Heart left ventricle (tissue), 13 donors: ENCODE measurements at regions not wholly inside any gene's neighbourhood (a gene's known extent, or its start where the extent isn't known, plus 50 kb on each side); places are given as distances from the start of the nearest gene placed in this dataset.

Experiments
- POLR2A ChIP-seq, 2 donors: fragments of 450-650 bp; IDR thresholded peaks; one replicate each; pipeline ENCODE4 v1.6.1; 2017; ENCODE audit warnings: antibody characterized with exemption in 2 of 2, mild to moderate bottlenecking in 2 of 2, moderate library complexity in 2 of 2
- TF ChIP-seq, protein P1 (sequence below), 12 donors: fragments of 200-600 bp; sonication (generic) in 4 of 12; IDR thresholded peaks; one replicate each; pipeline versions ENCODE4 v1.5.0 to v1.8.0; 2018 to 2022; ENCODE audit warnings: antibody characterized with exemption in 12 of 12, mild to moderate bottlenecking in 5 of 12
- donor health status: ischemic (EF 13 %, LVEDD 7.1; RV severe dilation, severe dysfunction).
- donor health status: DM: no; HTN: yes; CAD: no.
- donor health status: DM: no; HTN: no; CAD: no.
- donor health status: ischemic (EF 25% LVEDD 6.9; RV normal size, moderate dysfunction).
- donor health status: ischemic (EF 25% LVEDD 5.7; RV mildly dilated, moderate dysfunction).
- donor health status: ischemic (EF 35%, LVEDD 5.7; RV mildly dilated, moderate dysfunction).
- donor health status: nonischemic (EF 11% LVEDD 7.7; RV severe dilation, severe dysfunction).
- donor health status: DM: yes; HTN: yes; CAD: no.
- donor health status: PGD.
- donor health status: ischemic (EF 29% LVEDD 5.4; RV normal size, mild dysfunction).
- donor health status: nonischemic (EF 23%, LVEDD 6.1; RV moderate dilation, normal function).

DNA sequence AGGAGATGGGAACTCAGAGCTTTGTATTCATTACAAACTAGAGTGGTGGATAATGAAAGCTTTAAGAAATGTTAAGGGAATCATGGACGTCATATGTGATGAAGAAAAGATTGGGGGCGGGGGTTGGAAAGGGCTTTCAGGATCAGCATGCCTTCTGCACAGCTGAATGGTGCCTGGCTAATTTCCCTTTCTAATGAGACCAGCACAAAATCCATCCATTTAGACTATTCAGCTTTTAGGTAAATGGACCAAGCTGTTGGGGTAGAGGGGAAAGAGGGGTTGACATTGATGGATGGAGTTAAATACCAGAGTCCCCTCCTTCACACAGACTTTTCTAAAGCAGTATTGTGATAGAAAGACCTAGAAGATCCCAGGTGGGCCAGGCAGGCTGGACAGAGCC is 737.9 kb upstream of the WWC1 start:
- TF ChIP-seq, protein P1, sequence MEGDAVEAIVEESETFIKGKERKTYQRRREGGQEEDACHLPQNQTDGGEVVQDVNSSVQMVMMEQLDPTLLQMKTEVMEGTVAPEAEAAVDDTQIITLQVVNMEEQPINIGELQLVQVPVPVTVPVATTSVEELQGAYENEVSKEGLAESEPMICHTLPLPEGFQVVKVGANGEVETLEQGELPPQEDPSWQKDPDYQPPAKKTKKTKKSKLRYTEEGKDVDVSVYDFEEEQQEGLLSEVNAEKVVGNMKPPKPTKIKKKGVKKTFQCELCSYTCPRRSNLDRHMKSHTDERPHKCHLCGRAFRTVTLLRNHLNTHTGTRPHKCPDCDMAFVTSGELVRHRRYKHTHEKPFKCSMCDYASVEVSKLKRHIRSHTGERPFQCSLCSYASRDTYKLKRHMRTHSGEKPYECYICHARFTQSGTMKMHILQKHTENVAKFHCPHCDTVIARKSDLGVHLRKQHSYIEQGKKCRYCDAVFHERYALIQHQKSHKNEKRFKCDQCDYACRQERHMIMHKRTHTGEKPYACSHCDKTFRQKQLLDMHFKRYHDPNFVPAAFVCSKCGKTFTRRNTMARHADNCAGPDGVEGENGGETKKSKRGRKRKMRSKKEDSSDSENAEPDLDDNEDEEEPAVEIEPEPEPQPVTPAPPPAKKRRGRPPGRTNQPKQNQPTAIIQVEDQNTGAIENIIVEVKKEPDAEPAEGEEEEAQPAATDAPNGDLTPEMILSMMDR (IDR thresholded peaks at IDR 0.05), result no peak
- TF ChIP-seq POLR2A (IDR thresholded peaks at IDR 0.05), result no peak
